GM23338 (cell line): ENCODE measurements at regions not wholly inside any gene's neighbourhood (a gene's known extent, or its start where the extent isn't known, plus 50 kb on each side); places are given as distances from the start of the nearest gene placed in this dataset.

Experiments
- ATAC-seq: fragments of 200-7000 bp; cut with Tn5 transposase; 3 replicates; pipeline ENCODE4 v1.9.1; 2020
- DNase-seq: peaks from one replicate; pipeline ENCODE4 v3.0.0-alpha.2; 2015; ENCODE audit warnings: low spot score
- H2AFZ ChIP-seq: fragments of 200-600 bp; sonication (generic); 2 replicates; pipeline ENCODE4 v1.8.0; 2016; ENCODE audit warnings: antibody characterized with exemption, mild to moderate bottlenecking, moderate library complexity
- H3F3A ChIP-seq: fragments of 200-600 bp; sonication (generic); replicated peaks from 2 replicates; pipeline ENCODE4 v1.8.0; 2017; ENCODE audit warnings: antibody characterized with exemption, mixed run types, low read depth
- H3K27ac ChIP-seq: fragments of 200-600 bp; sonication (generic); 2 replicates; pipeline ENCODE4 v1.6.1; 2016; ENCODE audit warnings: low read depth
- H3K27me3 ChIP-seq: fragments of 200-600 bp; sonication (generic); 2 replicates; pipeline ENCODE4 v1.8.0; 2016; ENCODE audit warnings: mild to moderate bottlenecking, mixed run types, moderate library complexity; ENCODE audit not compliant: insufficient read depth
- H3K36me3 ChIP-seq: fragments of 200-600 bp; sonication (generic); 2 replicates; pipeline ENCODE4 v1.8.0; 2016; ENCODE audit warnings: mild to moderate bottlenecking; ENCODE audit not compliant: insufficient read depth
- H3K4me1 ChIP-seq: fragments of 200-600 bp; sonication (generic); 2 replicates; pipeline ENCODE4 v1.8.0; 2016; ENCODE audit warnings: mild to moderate bottlenecking, moderate library complexity; ENCODE audit not compliant: insufficient read depth
- H3K4me2 ChIP-seq: fragments of 200-600 bp; sonication (generic); 2 replicates; pipeline ENCODE4 v1.7.1; 2017; ENCODE audit warnings: mixed run types
- H3K4me3 ChIP-seq: fragments of 200-600 bp; sonication (generic); 2 replicates; pipeline ENCODE4 v1.6.1; 2016; ENCODE audit warnings: mixed run types
- H3K79me2 ChIP-seq: fragments of 200-600 bp; sonication (generic); replicated peaks from 2 replicates; pipeline ENCODE4 v1.8.0; 2017; ENCODE audit warnings: mild to moderate bottlenecking; ENCODE audit not compliant: insufficient read depth
- H3K9me2 ChIP-seq: fragments of 200-600 bp; sonication (generic); 2 replicates; pipeline ENCODE4 v1.8.0; 2017; ENCODE audit not compliant: insufficient read depth
- H4K20me1 ChIP-seq: fragments of 200-600 bp; sonication (generic); replicated peaks from 2 replicates; pipeline ENCODE4 v1.8.0; 2017; ENCODE audit warnings: mild to moderate bottlenecking; ENCODE audit not compliant: insufficient read depth
- H3K27ac Mint-ChIP-seq: 2 replicates; pipeline ENCODE4 v1.8.0; 2020; ENCODE audit warnings: inconsistent platforms, mild to moderate bottlenecking, moderate library complexity, mixed read lengths
- H3K27me3 Mint-ChIP-seq: 3 replicates; pipeline ENCODE4 v1.8.0; 2022; ENCODE audit warnings: low read depth, mild to moderate bottlenecking, moderate library complexity, mixed read lengths, inconsistent platforms; ENCODE audit not compliant: insufficient read depth, poor library complexity
- H3K36me3 Mint-ChIP-seq: 3 replicates; pipeline ENCODE4 v1.8.0; 2021; ENCODE audit warnings: low read depth, mild to moderate bottlenecking, inconsistent platforms, moderate library complexity, mixed read lengths
- H3K4me1 Mint-ChIP-seq: 3 replicates; pipeline ENCODE4 v1.8.0; 2020; ENCODE audit warnings: mild to moderate bottlenecking, inconsistent platforms, mixed read lengths
- H3K4me3 Mint-ChIP-seq: 3 replicates; pipeline ENCODE4 v1.8.0; 2021; ENCODE audit warnings: moderate library complexity, mild to moderate bottlenecking, inconsistent platforms, mixed read lengths
- H3K9me3 Mint-ChIP-seq: 3 replicates; pipeline ENCODE4 v1.8.0; 2020; ENCODE audit warnings: moderate library complexity, mild to moderate bottlenecking, inconsistent platforms, mixed read lengths
- CREB1 ChIP-seq: fragments of 250-450 bp; sonication (Bioruptor Pico); IDR thresholded peaks from 2 replicates; pipeline ENCODE4 v1.5.0; 2020; ENCODE audit warnings: low read depth, mild to moderate bottlenecking, moderate library complexity
- EZH2 ChIP-seq: fragments of 200-600 bp; sonication (generic); IDR thresholded peaks from one replicate; pipeline ENCODE4 v1.8.0; 2017; ENCODE audit warnings: antibody characterized with exemption, mild to moderate bottlenecking, low read depth; ENCODE audit not compliant: unreplicated experiment
- EZH2phosphoT487 ChIP-seq: fragments of 200-600 bp; sonication (generic); IDR thresholded peaks from one replicate; pipeline ENCODE4 v1.8.1; 2018; ENCODE audit warnings: antibody characterized with exemption; ENCODE audit not compliant: unreplicated experiment
- JUNB ChIP-seq: IDR thresholded peaks from one replicate; pipeline ENCODE4 v1.6.1; 2016; ENCODE audit warnings: antibody characterized with exemption; ENCODE audit not compliant: unreplicated experiment
- NANOG ChIP-seq: IDR thresholded peaks from 2 replicates; pipeline ENCODE4 v1.6.1; 2016; ENCODE audit warnings: antibody characterized with exemption, borderline replicate concordance
- POLR2AphosphoS5 ChIP-seq: IDR thresholded peaks from 2 replicates; pipeline ENCODE4 v1.6.1; 2016; ENCODE audit warnings: antibody characterized with exemption, low read depth
- STAT1 ChIP-seq: IDR thresholded peaks from one replicate; pipeline ENCODE4 v1.6.1; 2016; ENCODE audit warnings: antibody characterized with exemption; ENCODE audit not compliant: unreplicated experiment
- ZNF114 ChIP-seq: fragments of 250-450 bp; sonication (Bioruptor Pico); IDR thresholded peaks from 2 replicates; pipeline ENCODE4 v1.5.0; 2020; ENCODE audit warnings: mild to moderate bottlenecking, moderate library complexity
- ZNF331 ChIP-seq: fragments of 250-450 bp; sonication (Bioruptor Pico); IDR thresholded peaks from 2 replicates; pipeline ENCODE4 v1.5.0; 2020; ENCODE audit warnings: low read depth, mild to moderate bottlenecking, moderate library complexity
- TF ChIP-seq, protein P1 (sequence below): IDR thresholded peaks from 2 replicates; pipeline ENCODE4 v1.6.1; 2016; ENCODE audit warnings: antibody characterized with exemption
- TF ChIP-seq, protein P2 (sequence below), 2 experiments: fragments of 200-600 bp in 1 of 2; sonication (generic) in 1 of 2; conservative IDR thresholded peaks; 2 replicates each; pipeline versions ENCODE4 v1.5.1 to v1.6.1; 2016 to 2017; ENCODE audit warnings: antibody characterized with exemption in 2 of 2, low read depth in 2 of 2, mild to moderate bottlenecking in 2 of 2, moderate library complexity in 1 of 2
- TF ChIP-seq, protein P3 (sequence below): fragments of 250-450 bp; sonication (Bioruptor Pico); IDR thresholded peaks from 2 replicates; pipeline ENCODE4 v1.5.0; 2020; ENCODE audit warnings: mild to moderate bottlenecking, moderate library complexity

DNA sequence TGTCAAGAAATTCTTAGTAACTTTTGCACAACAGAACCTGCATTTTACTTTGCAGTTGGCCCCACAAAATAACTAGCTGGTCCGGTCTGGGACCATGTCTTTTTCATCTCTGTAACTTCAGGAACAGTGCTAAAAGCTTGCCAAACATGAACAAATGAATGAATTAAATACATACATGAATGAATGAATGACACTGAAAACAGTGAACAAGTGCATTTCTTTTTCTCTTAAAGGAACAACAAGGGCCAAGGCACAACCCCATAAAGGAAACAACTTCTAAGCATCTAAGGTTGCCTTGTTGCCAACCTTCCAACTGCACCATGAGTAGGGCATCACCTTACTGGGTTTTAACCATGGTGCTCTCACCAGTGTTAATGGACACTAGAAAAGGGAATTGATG lies 534.4 kb upstream of the PKN2 start:
- H3K27ac Mint-ChIP-seq: no peak overlapping the region
- Histone ChIP-seq H3K4me3 (no peak overlapping the region), H3K36me3 (no peaks in the 10 kb centered on the region), H4K20me1 (no peaks in the 10 kb centered on the region), H3K4me1 (no peaks in the 10 kb centered on the region), H3K79me2 (no peaks in the 10 kb centered on the region), H2AFZ (no peak overlapping the region; the same call in 1 of the 2 replicates), H3K27ac (no peak overlapping the region), H3K9me2 (no peaks in the 10 kb centered on the region), H3F3A (no peaks in the 10 kb centered on the region), H3K27me3 (no peaks in the 10 kb centered on the region), H3K4me2 (no peak overlapping the region)
- no peak for ATAC-seq
- no peak for DNase-seq
- H3K4me3 Mint-ChIP-seq: no peak overlapping the region
- H3K9me3 Mint-ChIP-seq: peaks cover 6% of the 10 kb centered on the region; the same call in 1 of the 3 replicates
- no peak for TF ChIP-seq JUNB
- TF ChIP-seq ZNF114 (CRISPR knock-in tag): no peak
- no peak for TF ChIP-seq POLR2AphosphoS5
- no peak for TF ChIP-seq EZH2phosphoT487
- no peak for TF ChIP-seq ZNF331 (CRISPR knock-in tag)
- no peak for TF ChIP-seq CREB1 (CRISPR knock-in tag)
- no peak for TF ChIP-seq EZH2
- H3K4me1 Mint-ChIP-seq: no peaks in the 10 kb centered on the region
- H3K27me3 Mint-ChIP-seq: no peaks in the 10 kb centered on the region
- no peaks in the 10 kb centered on the region for H3K36me3 Mint-ChIP-seq

DNA sequence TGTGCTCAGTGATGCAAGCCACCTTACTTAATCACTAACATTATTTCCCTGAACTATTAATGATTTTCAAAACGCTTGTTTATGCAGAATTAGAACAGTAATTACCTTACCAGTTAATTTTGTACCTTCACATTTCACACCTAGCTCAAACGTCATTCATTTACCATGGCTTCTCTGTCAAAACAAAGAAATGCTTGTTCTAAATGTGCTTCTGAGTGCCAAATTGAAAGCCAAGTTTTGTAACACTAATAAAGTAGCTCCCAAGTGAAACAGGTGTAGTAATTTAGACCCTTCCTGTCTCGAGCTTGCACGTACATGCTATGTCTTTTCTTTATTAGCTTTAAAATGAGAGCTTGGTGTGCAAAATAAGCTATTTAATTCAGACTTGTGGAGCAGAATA lies 533.7 kb upstream of the PKN2 start:
- H3K27ac ChIP-seq: no peak overlapping the region
- Mint-ChIP-seq H3K27ac (no peak overlapping the region), H3K4me3 (no peak overlapping the region), H3K36me3 (no peaks in the 10 kb centered on the region), H3K27me3 (no peaks in the 10 kb centered on the region), H3K4me1 (no peaks in the 10 kb centered on the region), H3K9me3 (peaks cover 6% of the 10 kb centered on the region; the same call in 1 of the 3 replicates)
- DNase-seq: no peak
- H3K4me1 ChIP-seq: no peaks in the 10 kb centered on the region
- H3K9me2 ChIP-seq: no peaks in the 10 kb centered on the region
- no peaks in the 10 kb centered on the region for H4K20me1 ChIP-seq
- no peaks in the 10 kb centered on the region for H3K27me3 ChIP-seq
- no peaks in the 10 kb centered on the region for H3K36me3 ChIP-seq
- peak overlapping the region; percentile 25 for H2AFZ ChIP-seq
- H3F3A ChIP-seq: no peaks in the 10 kb centered on the region
- no peaks in the 10 kb centered on the region for H3K79me2 ChIP-seq
- no peak overlapping the region for H3K4me2 ChIP-seq
- no peak for ATAC-seq
- no peak overlapping the region for H3K4me3 ChIP-seq
- no peak for TF ChIP-seq CREB1 (CRISPR knock-in tag)
- TF ChIP-seq EZH2phosphoT487: no peak
- TF ChIP-seq EZH2: no peak
- no peak for TF ChIP-seq STAT1
- no peak for TF ChIP-seq NANOG
- no peak for TF ChIP-seq ZNF114 (CRISPR knock-in tag)
- TF ChIP-seq, protein P1, sequence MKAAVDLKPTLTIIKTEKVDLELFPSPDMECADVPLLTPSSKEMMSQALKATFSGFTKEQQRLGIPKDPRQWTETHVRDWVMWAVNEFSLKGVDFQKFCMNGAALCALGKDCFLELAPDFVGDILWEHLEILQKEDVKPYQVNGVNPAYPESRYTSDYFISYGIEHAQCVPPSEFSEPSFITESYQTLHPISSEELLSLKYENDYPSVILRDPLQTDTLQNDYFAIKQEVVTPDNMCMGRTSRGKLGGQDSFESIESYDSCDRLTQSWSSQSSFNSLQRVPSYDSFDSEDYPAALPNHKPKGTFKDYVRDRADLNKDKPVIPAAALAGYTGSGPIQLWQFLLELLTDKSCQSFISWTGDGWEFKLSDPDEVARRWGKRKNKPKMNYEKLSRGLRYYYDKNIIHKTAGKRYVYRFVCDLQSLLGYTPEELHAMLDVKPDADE: no peak
- no peak for TF ChIP-seq POLR2AphosphoS5
- TF ChIP-seq, protein P2, sequence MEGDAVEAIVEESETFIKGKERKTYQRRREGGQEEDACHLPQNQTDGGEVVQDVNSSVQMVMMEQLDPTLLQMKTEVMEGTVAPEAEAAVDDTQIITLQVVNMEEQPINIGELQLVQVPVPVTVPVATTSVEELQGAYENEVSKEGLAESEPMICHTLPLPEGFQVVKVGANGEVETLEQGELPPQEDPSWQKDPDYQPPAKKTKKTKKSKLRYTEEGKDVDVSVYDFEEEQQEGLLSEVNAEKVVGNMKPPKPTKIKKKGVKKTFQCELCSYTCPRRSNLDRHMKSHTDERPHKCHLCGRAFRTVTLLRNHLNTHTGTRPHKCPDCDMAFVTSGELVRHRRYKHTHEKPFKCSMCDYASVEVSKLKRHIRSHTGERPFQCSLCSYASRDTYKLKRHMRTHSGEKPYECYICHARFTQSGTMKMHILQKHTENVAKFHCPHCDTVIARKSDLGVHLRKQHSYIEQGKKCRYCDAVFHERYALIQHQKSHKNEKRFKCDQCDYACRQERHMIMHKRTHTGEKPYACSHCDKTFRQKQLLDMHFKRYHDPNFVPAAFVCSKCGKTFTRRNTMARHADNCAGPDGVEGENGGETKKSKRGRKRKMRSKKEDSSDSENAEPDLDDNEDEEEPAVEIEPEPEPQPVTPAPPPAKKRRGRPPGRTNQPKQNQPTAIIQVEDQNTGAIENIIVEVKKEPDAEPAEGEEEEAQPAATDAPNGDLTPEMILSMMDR (conservative IDR thresholded peaks at IDR 0.05; ENCODE audit: low read depth in 2 of 2): no peak
- TF ChIP-seq ZNF331 (CRISPR knock-in tag): no peak
- TF ChIP-seq JUNB: no peak
- TF ChIP-seq, protein P3, sequence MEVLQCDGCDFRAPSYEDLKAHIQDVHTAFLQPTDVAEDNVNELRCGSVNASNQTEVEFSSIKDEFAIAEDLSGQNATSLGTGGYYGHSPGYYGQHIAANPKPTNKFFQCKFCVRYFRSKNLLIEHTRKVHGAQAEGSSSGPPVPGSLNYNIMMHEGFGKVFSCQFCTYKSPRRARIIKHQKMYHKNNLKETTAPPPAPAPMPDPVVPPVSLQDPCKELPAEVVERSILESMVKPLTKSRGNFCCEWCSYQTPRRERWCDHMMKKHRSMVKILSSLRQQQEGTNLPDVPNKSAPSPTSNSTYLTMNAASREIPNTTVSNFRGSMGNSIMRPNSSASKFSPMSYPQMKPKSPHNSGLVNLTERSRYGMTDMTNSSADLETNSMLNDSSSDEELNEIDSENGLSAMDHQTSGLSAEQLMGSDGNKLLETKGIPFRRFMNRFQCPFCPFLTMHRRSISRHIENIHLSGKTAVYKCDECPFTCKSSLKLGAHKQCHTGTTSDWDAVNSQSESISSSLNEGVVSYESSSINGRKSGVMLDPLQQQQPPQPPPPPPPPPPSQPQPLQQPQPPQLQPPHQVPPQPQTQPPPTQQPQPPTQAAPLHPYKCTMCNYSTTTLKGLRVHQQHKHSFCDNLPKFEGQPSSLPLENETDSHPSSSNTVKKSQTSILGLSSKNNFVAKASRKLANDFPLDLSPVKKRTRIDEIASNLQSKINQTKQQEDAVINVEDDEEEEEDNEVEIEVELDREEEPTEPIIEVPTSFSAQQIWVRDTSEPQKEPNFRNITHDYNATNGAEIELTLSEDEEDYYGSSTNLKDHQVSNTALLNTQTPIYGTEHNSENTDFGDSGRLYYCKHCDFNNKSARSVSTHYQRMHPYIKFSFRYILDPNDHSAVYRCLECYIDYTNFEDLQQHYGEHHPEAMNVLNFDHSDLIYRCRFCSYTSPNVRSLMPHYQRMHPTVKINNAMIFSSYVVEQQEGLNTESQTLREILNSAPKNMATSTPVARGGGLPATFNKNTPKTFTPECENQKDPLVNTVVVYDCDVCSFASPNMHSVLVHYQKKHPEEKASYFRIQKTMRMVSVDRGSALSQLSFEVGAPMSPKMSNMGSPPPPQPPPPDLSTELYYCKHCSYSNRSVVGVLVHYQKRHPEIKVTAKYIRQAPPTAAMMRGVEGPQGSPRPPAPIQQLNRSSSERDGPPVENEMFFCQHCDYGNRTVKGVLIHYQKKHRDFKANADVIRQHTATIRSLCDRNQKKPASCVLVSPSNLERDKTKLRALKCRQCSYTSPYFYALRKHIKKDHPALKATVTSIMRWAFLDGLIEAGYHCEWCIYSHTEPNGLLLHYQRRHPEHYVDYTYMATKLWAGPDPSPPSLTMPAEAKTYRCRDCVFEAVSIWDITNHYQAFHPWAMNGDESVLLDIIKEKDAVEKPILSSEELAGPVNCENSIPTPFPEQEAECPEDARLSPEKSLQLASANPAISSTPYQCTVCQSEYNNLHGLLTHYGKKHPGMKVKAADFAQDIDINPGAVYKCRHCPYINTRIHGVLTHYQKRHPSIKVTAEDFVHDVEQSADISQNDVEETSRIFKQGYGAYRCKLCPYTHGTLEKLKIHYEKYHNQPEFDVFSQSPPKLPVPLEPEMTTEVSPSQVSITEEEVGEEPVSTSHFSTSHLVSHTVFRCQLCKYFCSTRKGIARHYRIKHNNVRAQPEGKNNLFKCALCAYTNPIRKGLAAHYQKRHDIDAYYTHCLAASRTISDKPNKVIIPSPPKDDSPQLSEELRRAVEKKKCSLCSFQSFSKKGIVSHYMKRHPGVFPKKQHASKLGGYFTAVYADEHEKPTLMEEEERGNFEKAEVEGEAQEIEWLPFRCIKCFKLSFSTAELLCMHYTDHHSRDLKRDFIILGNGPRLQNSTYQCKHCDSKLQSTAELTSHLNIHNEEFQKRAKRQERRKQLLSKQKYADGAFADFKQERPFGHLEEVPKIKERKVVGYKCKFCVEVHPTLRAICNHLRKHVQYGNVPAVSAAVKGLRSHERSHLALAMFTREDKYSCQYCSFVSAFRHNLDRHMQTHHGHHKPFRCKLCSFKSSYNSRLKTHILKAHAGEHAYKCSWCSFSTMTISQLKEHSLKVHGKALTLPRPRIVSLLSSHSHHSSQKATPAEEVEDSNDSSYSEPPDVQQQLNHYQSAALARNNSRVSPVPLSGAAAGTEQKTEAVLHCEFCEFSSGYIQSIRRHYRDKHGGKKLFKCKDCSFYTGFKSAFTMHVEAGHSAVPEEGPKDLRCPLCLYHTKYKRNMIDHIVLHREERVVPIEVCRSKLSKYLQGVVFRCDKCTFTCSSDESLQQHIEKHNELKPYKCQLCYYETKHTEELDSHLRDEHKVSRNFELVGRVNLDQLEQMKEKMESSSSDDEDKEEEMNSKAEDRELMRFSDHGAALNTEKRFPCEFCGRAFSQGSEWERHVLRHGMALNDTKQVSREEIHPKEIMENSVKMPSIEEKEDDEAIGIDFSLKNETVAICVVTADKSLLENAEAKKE: no peak
